HEK293 (cell line): ENCODE measurements at regions not wholly inside any gene's neighbourhood (a gene's known extent, or its start where the extent isn't known, plus 50 kb on each side); places are given as distances from the start of the nearest gene placed in this dataset.

Experiments used
- CTCF ChIA-PET: fragments of 350-600 bp; formaldehyde crosslinking; extraction: SDS; loops from one replicate; lab custom pipeline; 2021; ENCODE audit warnings: antibody characterized with exemption; lab: Yijun Ruan, JAX
- POLR2A ChIA-PET: fragments of 300-600 bp; formaldehyde crosslinking; extraction: SDS; loops from one replicate; lab custom pipeline; 2020; ENCODE audit warnings: antibody characterized with exemption, inconsistent platforms; lab: Yijun Ruan, JAX
- H3K27ac ChIP-seq: fragments of 200-500 bp; sonication (Bioruptor generic); 2 replicates; pipeline ENCODE4 v1.5.1; 2014; ENCODE audit warnings: low read depth, low read length, control low read depth, inconsistent platforms; ENCODE audit errors: extremely low read depth
- H3K36me3 ChIP-seq, 2 experiments: fragments of 200-500 bp in 1 of 2; sonication (Bioruptor generic) in 1 of 2; 1 replicate in 1 of 2; 2 replicates in 1 of 2; pipeline ENCODE4 v1.5.1; 2014 to 2017; ENCODE audit warnings: inconsistent platforms in 2 of 2, low read length in 2 of 2; ENCODE audit not compliant: control insufficient read depth in 2 of 2, insufficient read depth in 1 of 2
- H3K4me1 ChIP-seq: fragments of 200-500 bp; sonication (Bioruptor generic); 2 replicates; pipeline ENCODE4 v1.5.1; 2014; ENCODE audit warnings: mild to moderate bottlenecking, low read length, inconsistent platforms; ENCODE audit not compliant: control insufficient read depth, insufficient read depth
- H3K4me3 ChIP-seq: 2 replicates; pipeline ENCODE4 v1.5.1; 2011; ENCODE audit warnings: low read depth, mild to moderate bottlenecking, control low read depth, low read length, moderate library complexity
- H3K9me3 ChIP-seq: fragments of 200-500 bp; sonication (Bioruptor generic); 2 replicates; pipeline ENCODE4 v1.5.1; 2014; ENCODE audit warnings: low read depth, low read length, inconsistent platforms; ENCODE audit not compliant: control insufficient read depth, insufficient read depth
- KLF1 ChIP-seq: fragments of 450-650 bp; formaldehyde crosslinking; IDR thresholded peaks from 2 replicates; pipeline ENCODE4 v1.5.1; 2016; ENCODE audit warnings: missing biosample characterization, missing genetic modification characterization
- KLF16 ChIP-seq: fragments of 450-650 bp; formaldehyde crosslinking; IDR thresholded peaks from 2 replicates; pipeline ENCODE4 v1.5.1; 2017; ENCODE audit warnings: missing biosample characterization, missing genetic modification characterization
- REPIN1 ChIP-seq: fragments of 450-650 bp; formaldehyde crosslinking; IDR thresholded peaks from 2 replicates; pipeline ENCODE4 v1.5.1; 2017; ENCODE audit warnings: missing biosample characterization, missing genetic modification characterization, low read depth
- ZFP41 ChIP-seq: fragments of 450-650 bp; formaldehyde crosslinking; IDR thresholded peaks from 2 replicates; pipeline ENCODE4 v1.5.1; 2016; ENCODE audit warnings: missing biosample characterization, missing genetic modification characterization, borderline replicate concordance
- ZNF157 ChIP-seq: fragments of 450-650 bp; formaldehyde crosslinking; IDR thresholded peaks from 2 replicates; pipeline ENCODE4 v1.5.1; 2016; ENCODE audit warnings: missing biosample characterization, missing genetic modification characterization
- ZNF239 ChIP-seq: fragments of 450-650 bp; formaldehyde crosslinking; IDR thresholded peaks from 2 replicates; pipeline ENCODE4 v1.5.1; 2016; ENCODE audit warnings: missing biosample characterization, missing genetic modification characterization
- ZNF248 ChIP-seq: fragments of 450-650 bp; formaldehyde crosslinking; IDR thresholded peaks from 2 replicates; pipeline ENCODE4 v1.5.1; 2017; ENCODE audit warnings: missing biosample characterization, missing genetic modification characterization
- ZNF302 ChIP-seq: fragments of 450-650 bp; formaldehyde crosslinking; IDR thresholded peaks from 2 replicates; pipeline ENCODE4 v1.5.1; 2016; ENCODE audit warnings: missing biosample characterization, missing genetic modification characterization, low read depth
- ZNF404 ChIP-seq: fragments of 450-650 bp; formaldehyde crosslinking; IDR thresholded peaks from 2 replicates; pipeline ENCODE4 v1.5.1; 2017; ENCODE audit warnings: missing biosample characterization, missing genetic modification characterization
- ZNF513 ChIP-seq: fragments of 450-650 bp; IDR thresholded peaks from 2 replicates; pipeline ENCODE4 v1.5.1; 2018; ENCODE audit warnings: missing biosample characterization, missing genetic modification characterization
- ZNF548 ChIP-seq: fragments of 450-650 bp; formaldehyde crosslinking; IDR thresholded peaks from 2 replicates; pipeline ENCODE4 v1.5.1; 2016; ENCODE audit warnings: missing biosample characterization, missing genetic modification characterization
- ZNF600 ChIP-seq: fragments of 450-650 bp; formaldehyde crosslinking; IDR thresholded peaks from 2 replicates; pipeline ENCODE4 v1.5.1; 2016; ENCODE audit warnings: missing biosample characterization, missing genetic modification characterization
- ZNF660 ChIP-seq: fragments of 450-650 bp; IDR thresholded peaks from 2 replicates; pipeline ENCODE4 v1.5.1; 2018; ENCODE audit warnings: missing biosample characterization, mild to moderate bottlenecking, missing genetic modification characterization
- ZNF830 ChIP-seq: fragments of 450-650 bp; IDR thresholded peaks from 2 replicates; pipeline ENCODE4 v1.5.0; 2018; ENCODE audit warnings: missing biosample characterization, missing genetic modification characterization, low read depth, mild to moderate bottlenecking, moderate library complexity
- ZSCAN23 ChIP-seq: fragments of 450-650 bp; formaldehyde crosslinking; IDR thresholded peaks from 2 replicates; pipeline ENCODE4 v1.5.1; 2016; ENCODE audit warnings: missing biosample characterization, missing genetic modification characterization
- TF ChIP-seq, protein P1 (sequence below): fragments of 450-650 bp; formaldehyde crosslinking; IDR thresholded peaks from 2 replicates; pipeline ENCODE4 v1.5.1; 2017; ENCODE audit warnings: missing biosample characterization, missing genetic modification characterization
- TF ChIP-seq, protein P2 (sequence below): fragments of 450-650 bp; formaldehyde crosslinking; IDR thresholded peaks from 2 replicates; pipeline ENCODE4 v1.5.1; 2016; ENCODE audit warnings: missing biosample characterization, missing genetic modification characterization
- TF ChIP-seq, protein P3 (sequence below): fragments of 450-650 bp; formaldehyde crosslinking; IDR thresholded peaks from 2 replicates; pipeline ENCODE4 v1.5.0; 2017; ENCODE audit warnings: missing biosample characterization, missing genetic modification characterization, borderline replicate concordance
- TF ChIP-seq, protein P4 (sequence below): fragments of 450-650 bp; IDR thresholded peaks from 2 replicates; pipeline ENCODE4 v1.5.1; 2018; ENCODE audit warnings: missing biosample characterization, mild to moderate bottlenecking, missing genetic modification characterization
- TF ChIP-seq, protein P5 (sequence below): fragments of 450-650 bp; formaldehyde crosslinking; IDR thresholded peaks from 2 replicates; pipeline ENCODE4 v1.5.1; 2016; ENCODE audit warnings: missing biosample characterization, missing genetic modification characterization

- no peak overlapping the region for H3K27ac ChIP-seq
- H3K4me3 ChIP-seq = no peak overlapping the region
- H3K36me3 ChIP-seq = no peaks in the 10 kb centered on the region
- POLR2A ChIA-PET = no interaction called here
- CTCF ChIA-PET = no interaction called here
- no peaks in the 10 kb centered on the region for H3K4me1 ChIP-seq
- TF ChIP-seq, protein P1, sequence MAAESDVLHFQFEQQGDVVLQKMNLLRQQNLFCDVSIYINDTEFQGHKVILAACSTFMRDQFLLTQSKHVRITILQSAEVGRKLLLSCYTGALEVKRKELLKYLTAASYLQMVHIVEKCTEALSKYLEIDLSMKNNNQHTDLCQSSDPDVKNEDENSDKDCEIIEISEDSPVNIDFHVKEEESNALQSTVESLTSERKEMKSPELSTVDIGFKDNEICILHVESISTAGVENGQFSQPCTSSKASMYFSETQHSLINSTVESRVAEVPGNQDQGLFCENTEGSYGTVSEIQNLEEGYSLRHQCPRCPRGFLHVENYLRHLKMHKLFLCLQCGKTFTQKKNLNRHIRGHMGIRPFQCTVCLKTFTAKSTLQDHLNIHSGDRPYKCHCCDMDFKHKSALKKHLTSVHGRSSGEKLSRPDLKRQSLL (tag by site-specific recombination) = no peak
- TF ChIP-seq ZNF600 (no peak), ZNF830 (tag by site-specific recombination) (no peak), ZNF404 (tag by site-specific recombination) (no peak), ZFP41 (tag by site-specific recombination) (no peak), KLF1 (tag by site-specific recombination) (no peak), ZNF157 (no peak), ZNF248 (tag by site-specific recombination) (no peak), KLF16 (tag by site-specific recombination) (no peak), ZSCAN23 (no peak), ZNF660 (tag by site-specific recombination) (no peak), ZNF513 (tag by site-specific recombination) (no peak), ZNF302 (tag by site-specific recombination) (no peak), ZNF239 (tag by site-specific recombination) (no peak), REPIN1 (tag by site-specific recombination) (no peak), ZNF548 (tag by site-specific recombination) (no peak)
- TF ChIP-seq, protein P2, sequence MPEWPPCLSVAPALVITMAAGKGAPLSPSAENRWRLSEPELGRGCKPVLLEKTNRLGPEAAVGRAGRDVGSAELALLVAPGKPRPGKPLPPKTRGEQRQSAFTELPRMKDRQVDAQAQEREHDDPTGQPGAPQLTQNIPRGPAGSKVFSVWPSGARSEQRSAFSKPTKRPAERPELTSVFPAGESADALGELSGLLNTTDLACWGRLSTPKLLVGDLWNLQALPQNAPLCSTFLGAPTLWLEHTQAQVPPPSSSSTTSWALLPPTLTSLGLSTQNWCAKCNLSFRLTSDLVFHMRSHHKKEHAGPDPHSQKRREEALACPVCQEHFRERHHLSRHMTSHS (tag by site-specific recombination) = no peak
- TF ChIP-seq, protein P3, sequence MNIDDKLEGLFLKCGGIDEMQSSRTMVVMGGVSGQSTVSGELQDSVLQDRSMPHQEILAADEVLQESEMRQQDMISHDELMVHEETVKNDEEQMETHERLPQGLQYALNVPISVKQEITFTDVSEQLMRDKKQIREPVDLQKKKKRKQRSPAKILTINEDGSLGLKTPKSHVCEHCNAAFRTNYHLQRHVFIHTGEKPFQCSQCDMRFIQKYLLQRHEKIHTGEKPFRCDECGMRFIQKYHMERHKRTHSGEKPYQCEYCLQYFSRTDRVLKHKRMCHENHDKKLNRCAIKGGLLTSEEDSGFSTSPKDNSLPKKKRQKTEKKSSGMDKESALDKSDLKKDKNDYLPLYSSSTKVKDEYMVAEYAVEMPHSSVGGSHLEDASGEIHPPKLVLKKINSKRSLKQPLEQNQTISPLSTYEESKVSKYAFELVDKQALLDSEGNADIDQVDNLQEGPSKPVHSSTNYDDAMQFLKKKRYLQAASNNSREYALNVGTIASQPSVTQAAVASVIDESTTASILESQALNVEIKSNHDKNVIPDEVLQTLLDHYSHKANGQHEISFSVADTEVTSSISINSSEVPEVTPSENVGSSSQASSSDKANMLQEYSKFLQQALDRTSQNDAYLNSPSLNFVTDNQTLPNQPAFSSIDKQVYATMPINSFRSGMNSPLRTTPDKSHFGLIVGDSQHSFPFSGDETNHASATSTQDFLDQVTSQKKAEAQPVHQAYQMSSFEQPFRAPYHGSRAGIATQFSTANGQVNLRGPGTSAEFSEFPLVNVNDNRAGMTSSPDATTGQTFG (tag by site-specific recombination) = no peak
- TF ChIP-seq, protein P4, sequence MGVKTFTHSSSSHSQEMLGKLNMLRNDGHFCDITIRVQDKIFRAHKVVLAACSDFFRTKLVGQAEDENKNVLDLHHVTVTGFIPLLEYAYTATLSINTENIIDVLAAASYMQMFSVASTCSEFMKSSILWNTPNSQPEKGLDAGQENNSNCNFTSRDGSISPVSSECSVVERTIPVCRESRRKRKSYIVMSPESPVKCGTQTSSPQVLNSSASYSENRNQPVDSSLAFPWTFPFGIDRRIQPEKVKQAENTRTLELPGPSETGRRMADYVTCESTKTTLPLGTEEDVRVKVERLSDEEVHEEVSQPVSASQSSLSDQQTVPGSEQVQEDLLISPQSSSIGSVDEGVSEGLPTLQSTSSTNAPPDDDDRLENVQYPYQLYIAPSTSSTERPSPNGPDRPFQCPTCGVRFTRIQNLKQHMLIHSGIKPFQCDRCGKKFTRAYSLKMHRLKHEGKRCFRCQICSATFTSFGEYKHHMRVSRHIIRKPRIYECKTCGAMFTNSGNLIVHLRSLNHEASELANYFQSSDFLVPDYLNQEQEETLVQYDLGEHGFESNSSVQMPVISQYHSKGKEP (tag by site-specific recombination) = no peak
- TF ChIP-seq, protein P5, sequence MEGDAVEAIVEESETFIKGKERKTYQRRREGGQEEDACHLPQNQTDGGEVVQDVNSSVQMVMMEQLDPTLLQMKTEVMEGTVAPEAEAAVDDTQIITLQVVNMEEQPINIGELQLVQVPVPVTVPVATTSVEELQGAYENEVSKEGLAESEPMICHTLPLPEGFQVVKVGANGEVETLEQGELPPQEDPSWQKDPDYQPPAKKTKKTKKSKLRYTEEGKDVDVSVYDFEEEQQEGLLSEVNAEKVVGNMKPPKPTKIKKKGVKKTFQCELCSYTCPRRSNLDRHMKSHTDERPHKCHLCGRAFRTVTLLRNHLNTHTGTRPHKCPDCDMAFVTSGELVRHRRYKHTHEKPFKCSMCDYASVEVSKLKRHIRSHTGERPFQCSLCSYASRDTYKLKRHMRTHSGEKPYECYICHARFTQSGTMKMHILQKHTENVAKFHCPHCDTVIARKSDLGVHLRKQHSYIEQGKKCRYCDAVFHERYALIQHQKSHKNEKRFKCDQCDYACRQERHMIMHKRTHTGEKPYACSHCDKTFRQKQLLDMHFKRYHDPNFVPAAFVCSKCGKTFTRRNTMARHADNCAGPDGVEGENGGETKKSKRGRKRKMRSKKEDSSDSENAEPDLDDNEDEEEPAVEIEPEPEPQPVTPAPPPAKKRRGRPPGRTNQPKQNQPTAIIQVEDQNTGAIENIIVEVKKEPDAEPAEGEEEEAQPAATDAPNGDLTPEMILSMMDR = no peak
- no peaks in the 10 kb centered on the region for H3K9me3 ChIP-seq
These were observed 87.1 kb upstream of the CDC14C start for GRCh38 chr7:48837266-48837665.
